Stimulated activated CD4-positive, alpha-beta T cell treated with anti-CD3 and anti-CD28 coated beads, Interleukin-2, amount 100 ng/mL, for 4 hours (primary cell): ENCODE measurements at regions not wholly inside any gene's neighbourhood (a gene's known extent, or its start where the extent isn't known, plus 50 kb on each side); places are given as distances from the start of the nearest gene placed in this dataset.

ENCODE experiments used
- DNase-seq: peaks from one replicate; pipeline ENCODE4 v3.0.0-alpha.2; 2020; ENCODE audit warnings: low read depth

DNA sequence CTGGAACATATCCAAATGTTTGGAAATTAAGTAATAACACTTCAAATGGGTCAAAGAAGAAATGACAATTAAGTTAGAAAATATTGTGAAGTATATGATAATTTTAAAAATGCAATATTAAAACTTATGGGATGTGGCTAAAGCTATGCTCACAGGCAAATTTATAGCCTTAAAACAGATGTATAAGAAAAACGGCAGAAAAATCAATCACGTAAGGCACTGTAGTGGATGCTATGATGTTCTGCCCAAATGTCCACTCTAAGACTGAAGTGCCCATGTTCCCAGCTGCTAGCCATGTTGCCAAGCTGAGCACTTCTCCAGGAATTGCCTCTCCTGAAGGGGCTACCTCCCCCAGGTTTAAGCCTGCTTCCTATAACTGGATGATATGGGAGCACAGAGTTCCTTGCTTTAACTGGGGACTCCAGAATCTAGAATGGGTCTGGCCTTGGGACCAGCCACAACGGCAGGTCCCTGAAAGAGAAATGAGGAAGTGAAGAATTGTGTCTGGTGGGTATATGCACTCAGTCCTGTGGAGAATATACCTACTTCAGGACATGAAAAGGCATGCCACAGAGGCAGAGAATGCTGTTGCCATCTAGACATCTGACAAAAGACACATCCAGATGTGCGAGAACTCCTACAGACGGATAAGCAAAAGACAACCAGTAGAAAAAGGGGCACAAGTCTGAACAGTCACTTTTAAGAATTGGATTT lies 78.2 kb upstream of the RXRA start:
- no peak for DNase-seq

DNA sequence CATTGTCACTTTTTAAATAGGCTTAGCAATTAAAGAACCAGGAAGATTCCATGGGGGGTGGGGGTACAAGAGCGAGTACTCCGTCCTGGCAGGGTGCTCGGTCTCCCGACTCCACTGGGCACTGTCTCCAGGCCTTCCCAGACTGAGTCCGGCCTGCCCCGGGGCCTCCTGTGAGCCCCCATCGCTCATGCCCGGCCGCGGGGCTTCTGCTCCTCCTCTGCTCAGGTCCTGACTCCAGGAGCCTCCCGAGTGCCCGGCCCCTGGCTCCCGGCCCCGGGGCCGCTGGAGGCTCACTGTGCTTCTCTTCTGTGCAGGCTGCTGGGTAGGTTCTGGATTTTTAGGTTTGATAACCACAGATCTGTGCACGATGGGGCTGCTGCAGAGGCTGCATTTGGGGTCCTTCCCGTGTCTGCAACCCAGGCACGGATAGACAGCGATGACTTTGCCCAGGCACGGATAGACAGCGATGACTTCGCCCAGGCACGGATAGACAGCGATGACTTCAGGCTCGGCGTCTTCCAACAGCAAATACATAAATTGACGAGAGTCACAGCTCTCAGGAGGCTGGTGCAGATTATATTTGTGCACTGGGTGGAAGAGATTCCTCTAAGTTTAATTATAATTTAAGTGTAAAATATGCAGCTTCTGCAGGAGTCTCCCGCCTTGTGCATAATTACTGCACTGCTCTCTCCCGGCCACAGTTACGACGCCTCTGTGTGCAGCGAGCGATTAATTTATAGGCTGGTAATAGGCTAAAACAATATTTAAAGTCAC lies 74.8 kb upstream of the RXRA start:
- no peak for DNase-seq

DNA sequence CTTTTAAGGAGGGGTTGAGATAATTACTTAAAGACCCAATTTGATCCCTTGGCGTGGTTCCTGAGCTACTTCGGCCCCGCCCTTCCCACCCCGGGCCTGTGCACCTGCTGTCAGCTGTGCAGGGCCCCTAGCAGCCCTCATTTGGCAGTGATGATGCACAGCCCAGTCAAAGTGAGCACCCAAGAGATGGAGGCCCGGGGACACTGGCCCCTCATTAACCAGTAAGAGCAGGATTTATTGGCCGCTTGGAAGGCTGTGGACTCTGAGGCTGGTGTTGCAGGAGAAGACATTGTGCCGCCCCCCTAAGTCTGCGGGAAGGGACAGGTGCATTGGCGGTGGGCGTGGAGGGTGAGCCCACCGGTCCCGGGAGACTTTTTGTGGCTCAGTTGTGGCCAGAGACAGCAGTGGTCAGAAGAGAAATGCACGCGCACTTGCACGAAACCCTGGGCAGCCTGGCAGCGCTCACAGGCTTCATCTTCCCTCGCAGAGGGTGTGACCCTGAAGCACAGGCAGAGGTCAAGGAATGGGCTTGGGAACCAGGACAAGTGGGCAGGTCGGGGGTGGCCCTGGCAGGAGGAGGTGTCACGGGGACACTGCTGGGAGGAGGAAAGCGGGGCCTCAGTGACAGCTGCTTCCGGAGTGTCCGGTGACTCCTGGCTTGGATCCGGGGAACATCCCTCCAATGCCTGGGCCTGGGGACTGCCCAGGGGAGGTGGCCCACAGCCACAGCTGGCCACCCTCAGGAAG lies 74.0 kb upstream of the RXRA start:
- no peak for DNase-seq

DNA sequence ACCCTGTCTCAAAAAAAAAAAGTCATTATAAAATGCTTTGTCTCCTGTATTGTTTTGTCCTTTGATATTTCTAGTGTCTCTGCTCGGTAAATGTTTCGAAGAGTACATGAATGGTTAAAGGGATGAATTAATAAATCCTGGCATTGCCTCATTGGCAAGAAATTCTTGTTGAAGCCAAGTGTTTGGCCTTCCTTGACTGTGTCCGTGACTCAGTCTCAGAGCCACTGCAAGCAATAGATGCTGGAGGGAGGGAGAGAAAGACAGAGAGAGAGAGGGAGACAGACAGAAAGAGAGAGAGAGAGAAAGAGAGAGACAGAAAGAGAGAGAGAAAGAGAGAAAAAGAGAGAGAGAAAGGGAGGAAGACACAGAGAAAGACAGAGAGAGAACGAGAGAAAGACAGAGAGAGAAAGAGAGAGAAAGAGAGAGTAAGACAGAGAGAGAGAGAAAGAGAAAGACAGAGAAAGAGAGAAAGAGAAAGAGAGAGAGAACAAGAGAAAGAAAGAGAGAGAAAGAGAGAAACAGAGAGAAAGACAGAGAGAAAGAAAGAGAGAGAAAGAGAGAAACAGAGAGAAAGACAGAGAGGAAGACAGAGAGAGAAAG lies 72.5 kb upstream of the RXRA start:
- no peak for DNase-seq

DNA sequence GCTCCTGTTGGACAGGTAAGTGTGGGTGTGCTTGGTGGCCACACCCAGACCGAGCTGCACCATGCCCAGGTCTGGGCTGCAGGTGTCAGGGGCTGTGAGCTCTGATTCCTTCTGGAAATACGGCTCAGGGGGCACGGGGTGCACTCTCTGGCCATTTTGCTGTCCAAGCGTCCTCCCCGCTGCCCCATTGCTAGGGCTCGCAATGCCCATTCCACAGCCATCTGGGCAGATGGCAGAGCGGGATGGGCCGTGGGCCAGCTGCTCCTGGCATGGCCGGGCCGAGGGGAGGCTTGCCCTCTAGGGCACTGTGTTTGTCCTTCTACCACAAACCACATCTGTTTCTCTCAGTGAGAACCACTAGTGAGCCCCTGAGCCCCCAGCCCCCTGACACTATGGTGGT lies 67.9 kb upstream of the RXRA start:
- no peak for DNase-seq

DNA sequence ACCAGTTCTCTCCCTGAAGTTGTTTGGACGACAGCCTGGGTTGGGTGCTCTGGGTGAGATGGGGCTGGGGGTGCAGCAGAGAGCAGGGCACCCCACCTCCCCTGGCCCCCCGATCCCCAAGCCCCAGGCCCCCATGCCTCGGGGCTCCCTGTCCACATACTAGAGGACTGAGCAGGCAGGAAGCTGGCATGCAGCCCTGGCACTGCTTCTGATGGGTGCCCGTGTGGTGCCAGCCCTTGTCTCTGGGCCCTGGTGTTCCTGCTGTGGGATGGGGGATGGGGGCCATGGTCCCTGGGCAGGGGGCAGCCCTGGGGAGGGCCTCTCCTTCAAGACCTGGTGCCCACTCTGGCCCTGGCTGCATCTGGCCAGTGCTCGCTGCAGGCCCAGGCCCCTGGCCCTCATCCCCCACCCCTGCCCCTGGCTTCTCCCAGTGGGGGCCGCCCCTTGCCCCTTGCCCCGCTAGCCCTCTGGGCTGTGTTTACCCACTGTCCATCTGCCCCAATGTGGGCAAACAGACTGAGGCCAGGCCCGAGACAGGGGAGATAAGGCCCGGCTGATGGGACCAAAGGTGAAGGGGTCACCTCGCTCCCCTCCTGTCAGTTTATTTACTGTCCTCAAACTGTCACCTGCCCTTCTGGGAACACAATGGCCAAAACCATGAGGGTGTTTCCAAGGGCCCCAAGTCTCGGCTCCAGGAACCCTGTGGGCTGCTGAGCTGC lies 67.3 kb upstream of the RXRA start:
- DNase-seq, result no peak

DNA sequence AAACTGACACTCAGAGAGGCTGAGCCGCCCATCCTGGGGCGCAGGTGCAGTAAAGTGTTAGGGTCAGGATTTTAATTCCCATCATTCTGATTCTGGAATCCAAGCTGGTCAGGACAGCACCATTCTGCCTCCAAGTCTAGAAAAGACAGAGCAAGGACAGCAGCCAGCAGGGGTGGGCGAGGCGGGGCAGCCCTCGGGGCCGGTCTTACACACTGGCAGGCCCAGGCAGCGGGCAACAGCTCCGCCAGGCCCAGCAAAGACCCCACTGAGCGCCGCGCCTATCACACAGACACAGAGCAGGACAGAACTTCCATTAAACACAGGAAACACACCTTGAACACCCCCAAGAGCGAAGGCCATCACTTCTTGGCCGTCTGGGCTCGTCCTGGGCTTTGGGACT lies 66.5 kb upstream of the RXRA start:
- no peak for DNase-seq

DNA sequence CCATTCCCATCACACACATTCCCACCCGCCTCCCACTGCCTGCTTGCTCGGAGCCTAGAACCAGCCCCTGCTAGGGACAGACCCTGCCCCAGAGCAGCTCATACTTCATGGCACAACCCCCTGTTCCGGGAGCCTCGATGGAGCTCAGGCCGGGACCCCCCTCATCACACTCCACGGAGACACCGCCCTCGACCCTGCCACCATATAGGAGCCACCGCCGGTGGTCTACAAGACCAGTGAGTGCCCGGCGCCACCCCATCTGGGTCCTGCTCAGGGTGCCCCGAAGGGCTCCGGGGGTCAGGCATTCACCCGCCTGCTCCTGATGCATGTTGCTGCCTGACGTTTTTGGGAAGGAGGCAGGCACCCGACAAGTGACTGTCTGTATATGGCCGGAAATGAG lies 65.5 kb upstream of the RXRA start:
- DNase-seq, result no peak

DNA sequence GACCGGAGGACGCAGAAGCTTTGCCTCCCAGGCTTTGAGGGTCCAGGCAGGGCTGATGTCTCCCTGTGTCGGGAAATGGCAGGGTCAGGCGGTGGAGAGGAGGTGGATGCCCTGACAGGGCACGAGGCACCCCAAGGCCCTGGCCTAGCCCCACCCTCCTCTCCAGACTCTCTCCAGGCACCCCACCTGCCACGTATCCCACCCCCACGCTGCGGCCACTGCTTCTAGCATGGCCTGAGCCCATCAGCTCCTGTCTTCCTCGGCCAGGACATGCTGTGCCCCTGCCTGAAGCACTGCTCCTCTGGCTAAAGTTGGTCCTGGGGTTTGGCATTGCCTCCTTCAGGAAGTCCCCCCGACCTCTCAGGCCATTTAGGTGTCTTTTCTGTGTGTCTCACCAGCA lies 64.2 kb upstream of the RXRA start:
- DNase-seq, result no peak

DNA sequence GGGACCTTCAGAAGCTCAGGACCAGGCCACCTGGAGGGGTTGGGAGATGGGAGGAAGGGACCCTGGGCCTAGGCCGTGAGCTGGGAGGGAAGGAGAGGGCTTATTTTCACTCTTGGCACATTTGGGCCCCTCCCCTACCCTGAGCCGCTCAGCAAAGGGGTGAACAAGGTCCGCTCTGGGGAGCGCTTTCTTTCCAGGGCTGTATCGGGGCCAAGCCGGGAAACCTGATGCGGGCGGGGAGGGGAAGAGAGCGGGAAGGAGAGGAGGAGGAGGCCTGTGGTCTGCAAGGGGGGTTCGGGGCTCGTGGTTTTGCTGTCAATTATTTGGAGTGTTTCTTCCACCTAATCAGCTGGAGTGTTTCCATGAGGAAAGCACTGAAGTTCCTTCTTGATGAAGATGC lies 62.7 kb upstream of the RXRA start:
- DNase-seq, result no peak

DNA sequence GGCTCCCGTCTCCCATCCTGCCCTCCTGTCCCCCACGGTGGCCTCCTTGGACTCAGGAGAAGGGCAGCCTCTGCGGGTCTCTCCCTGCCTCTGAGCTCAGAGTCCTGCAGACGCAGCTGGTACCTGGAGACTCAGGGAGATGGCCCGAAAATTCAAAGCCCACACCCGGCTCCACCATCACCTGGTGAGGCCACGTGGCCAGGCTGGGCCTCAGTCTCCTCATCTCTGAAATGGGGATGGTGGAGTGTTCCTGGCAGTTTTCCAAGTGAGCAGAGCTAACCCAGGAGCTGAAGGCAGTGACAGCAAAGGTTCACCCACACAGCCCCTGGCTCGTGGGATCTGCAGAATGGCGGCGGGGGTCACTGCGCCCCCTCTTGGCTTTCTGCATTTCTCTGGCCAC lies 62.1 kb upstream of the RXRA start:
- DNase-seq, result no peak

DNA sequence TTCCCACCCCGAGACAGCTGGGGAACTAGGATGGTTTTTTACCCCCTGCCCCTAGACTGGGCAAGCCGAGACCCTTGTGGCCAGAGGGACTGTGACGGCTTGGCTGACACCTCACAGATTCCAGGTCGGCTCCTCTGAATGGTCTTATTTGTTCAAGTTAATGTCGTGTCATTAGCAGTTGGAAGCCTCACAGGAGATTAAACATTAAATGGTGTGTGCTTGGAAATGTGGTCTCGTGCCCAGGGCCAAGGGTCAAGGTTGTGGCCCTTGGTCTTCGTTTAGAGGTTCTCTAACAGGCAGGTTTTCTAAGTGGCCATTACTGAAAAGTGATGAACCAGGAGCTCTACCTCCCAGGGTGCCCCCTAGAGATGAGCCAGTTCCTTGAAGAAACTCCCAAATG lies 61.2 kb upstream of the RXRA start:
- DNase-seq, result no peak

DNA sequence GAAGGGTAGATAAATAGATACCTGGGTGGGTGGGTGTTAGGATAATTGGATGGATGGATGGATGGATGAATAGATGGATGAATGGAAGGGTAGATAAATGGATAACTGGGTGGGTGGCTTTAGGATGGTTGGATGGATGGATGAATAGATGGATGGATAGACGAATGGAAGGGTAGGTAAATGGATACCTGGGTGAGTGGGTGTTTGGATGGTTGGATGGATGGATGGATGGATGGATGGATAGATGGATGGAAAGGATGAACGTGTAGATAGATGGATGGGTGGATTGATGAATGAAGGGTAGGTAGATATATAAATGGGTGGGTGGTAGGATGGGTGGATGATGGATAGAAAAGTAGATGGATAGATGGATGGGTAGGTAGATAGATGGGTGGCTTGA lies 59.8 kb upstream of the RXRA start:
- DNase-seq, result no peak

DNA sequence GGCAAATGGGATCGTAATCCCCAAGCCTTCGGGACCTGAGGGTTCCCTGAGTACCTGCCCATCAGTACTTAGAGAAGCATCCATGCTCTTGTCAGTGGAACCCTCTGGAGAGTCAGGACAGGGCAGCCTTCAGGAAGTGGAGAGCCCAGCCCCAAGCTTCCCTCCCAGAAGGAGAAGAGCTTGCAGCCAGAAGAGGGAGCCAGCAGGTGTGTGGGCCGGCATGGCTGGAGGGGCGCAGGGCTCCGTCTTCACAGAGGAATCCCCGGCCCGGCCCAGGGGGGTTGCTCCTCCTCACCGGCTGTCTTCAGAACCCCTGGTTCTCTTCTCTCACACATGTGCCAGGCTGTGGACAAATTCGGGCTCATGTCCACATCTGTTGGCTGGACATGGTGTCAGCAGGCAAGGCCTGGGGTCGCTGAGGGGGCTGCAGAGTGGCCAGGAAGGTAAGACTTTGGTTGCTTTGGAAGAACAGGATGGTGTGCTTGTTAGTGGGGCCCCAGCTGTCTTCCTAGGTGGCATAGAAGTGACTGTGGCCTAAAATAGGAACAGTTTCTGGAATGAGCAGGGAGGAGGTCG lies 58.9 kb upstream of the RXRA start:
- no peak for DNase-seq

DNA sequence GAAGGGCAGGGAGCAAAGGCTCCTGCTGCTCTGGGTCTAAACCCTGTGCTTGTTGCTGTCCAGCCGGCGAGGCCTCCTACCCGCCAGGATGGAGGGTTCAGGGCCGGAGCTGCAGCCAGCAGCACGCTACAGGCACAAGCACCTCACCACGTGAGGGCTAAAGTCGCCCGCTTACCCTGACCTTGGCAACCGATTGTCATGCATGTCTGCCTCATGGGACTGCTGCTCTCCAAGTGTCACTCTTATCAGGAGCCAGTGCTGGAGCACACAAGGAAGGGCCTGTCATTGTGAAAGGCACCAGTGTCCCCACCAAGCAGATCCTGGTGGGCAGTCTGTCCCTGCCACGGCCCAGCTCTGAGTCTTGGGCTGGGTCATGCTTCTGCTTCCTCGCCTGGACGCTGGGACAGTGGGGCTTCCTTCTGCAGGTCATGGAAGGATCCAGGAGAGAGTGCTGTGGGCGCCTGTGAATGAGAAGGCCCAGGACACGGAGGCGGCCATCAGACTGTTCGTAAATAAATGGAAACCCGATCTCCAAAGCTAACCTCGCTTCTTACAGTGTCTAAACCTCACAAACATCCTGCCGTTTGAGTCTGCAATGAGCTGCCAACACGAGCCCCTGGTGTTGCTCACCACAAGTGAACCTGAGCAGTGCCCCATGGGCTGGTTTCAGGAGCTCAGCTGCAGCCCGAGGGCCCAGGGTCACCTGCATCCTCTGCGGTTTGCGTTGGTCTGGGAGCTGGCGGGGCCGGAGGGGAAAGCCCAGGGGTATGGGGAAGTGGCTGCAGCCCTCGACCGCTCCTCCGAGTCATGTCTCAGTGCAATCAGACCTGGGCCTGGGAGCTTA lies 58.2 kb upstream of the RXRA start:
- DNase-seq, result no peak

DNA sequence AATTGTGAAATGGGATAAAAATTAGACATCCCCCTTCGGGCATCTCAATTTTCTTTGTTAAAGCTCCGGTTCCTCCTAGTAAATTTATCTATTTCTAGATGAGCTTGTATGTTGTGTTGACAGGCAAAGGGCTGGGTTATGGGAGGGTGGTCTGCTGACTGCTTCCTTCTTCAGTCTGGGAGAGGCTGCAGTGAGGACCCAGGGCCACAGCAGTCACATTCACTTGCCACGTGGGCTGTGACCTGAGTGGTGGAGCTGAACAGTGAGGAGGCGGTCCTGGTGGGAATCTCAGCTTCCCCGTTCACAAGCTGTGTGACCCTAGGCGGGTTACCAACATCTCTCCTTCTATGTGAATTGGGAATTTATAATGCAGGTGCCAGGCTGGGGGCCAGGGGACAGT lies 57.5 kb upstream of the RXRA start:
- no peak for DNase-seq

DNA sequence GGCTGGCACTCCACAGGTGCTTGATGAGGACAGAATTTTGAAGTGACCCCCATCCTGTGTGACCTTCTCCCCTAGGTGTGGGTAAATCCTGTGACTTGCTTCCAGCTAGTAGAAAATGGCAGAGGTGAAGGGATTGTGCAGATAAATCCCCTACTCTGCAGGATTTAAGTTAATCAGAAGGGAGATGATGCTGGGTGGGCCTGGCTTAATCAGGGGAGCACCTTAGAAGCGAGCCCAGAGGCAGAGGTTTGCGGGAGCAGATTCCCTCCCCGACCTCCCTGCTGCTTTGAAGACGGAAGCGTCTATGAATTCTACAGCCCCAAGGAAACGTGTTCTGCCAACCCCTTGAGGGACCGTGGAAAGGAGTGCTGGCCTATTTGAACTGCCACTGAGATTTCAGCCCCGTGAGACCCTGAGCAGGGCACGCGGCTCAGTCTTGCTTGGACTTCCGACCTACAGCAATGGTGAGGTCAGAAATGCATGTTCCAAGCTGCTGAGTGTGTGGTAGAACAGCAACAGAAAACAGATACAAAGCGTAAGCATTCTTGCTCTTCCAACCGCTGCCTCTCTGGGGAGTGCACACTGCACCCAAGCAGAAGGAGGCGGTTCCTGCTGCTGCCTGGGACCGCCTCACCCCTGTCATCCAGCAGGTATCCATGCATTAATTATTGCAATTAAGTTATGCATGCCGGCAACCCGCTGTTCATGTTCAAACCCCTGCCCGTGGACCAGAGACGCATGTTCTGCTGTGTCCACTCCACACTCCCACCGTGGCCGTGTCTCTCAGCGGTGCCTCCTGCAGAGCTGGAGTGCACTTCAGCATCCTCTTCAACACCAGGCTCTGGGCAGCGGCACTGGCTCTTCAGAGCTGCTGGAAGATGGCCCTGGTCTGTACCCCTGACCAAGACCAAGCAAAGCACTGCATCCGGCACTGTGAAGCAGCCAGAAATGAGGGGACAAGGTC lies 54.6 kb upstream of the RXRA start:
- DNase-seq, result no peak

DNA sequence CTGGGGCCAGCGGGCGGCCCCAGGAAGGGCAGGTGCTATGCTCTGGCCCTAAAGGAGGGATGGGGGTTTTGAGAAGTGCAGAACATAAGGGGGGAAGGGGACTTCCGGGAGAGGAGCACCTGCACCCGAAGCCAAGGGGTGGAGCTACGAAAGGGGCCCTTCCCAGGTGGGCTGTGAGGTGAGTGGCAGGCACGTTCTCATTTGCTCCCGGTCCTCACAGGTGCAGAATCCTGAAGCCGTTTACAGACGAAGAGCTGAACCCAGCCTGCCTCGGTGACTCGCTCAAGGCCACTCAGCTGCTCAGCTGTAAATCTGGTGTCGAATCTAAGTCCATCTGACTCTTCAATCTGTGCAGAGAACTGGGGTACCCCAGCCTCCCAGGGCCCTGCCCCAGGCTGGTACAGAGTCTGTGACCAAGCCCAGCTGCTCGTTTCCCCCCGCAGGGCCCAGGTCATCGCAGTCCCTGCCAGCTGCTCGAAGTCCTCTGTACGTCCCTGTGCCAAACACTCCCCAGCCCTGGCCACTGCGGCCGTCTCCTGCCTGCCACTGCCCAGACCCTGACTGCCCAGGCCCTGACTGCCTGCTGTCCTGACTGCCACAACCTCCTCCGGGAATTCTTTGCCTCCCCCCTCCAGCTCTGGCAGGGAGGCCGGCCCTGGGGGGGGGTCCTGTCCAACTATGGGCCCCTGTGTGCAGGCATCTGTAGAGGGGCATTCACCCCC lies 53.8 kb upstream of the RXRA start:
- DNase-seq, result no peak

DNA sequence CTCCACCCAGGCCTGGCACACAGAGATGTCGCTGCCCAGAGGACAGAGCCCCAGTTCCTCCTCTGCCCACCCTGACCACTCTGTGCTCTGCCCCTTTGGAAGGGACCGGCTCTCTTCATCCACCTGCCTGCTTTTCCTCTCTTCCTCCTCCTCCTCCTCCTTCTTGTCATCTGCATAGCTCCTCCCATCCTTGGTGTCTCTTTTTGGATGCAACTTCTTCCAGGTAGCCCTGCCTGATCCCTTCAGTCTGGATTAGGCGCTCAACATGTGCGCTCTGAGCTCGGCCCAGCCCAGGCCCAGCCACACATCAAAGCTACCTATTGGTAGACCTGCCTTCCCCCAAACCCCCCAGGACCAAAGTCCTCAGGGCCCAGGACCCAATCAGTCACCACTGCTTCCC lies 52.6 kb upstream of the RXRA start:
- DNase-seq, result no peak
